Jurkat, Clone E6-1 (cell line): ENCODE measurements at regions not wholly inside any gene's neighbourhood (a gene's known extent, or its start where the extent isn't known, plus 50 kb on each side); places are given as distances from the start of the nearest gene placed in this dataset.

Source experiments
- DNase-seq: peaks from one replicate; pipeline ENCODE4 v3.0.0-alpha.2; 2011; ENCODE audit warnings: low read depth, low spot score
- H3K4me3 ChIP-seq: 2 replicates; pipeline ENCODE4 v1.5.1; 2011; ENCODE audit warnings: mild to moderate bottlenecking, low read length, control low read depth, moderate library complexity

DNA sequence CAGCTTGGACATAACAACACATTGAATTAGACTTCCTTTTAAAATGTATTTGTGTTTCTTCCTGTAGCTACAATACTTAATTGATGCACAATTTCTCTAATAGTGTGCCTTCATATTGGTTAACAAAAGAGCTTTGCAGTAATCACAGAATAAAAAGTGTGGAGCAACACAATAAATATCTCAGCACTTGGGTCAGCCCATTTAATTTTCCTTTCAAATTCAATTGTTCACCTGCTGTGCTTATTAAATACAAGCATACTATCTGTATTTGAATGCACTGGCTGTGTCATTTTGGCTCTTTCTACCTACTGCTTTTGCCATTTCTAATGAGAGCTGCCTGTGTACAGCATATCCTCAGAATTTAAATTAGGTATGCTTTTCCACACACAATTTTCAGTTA lies 1641.3 kb upstream of the SLC39A10 start:
- no peak for DNase-seq

DNA sequence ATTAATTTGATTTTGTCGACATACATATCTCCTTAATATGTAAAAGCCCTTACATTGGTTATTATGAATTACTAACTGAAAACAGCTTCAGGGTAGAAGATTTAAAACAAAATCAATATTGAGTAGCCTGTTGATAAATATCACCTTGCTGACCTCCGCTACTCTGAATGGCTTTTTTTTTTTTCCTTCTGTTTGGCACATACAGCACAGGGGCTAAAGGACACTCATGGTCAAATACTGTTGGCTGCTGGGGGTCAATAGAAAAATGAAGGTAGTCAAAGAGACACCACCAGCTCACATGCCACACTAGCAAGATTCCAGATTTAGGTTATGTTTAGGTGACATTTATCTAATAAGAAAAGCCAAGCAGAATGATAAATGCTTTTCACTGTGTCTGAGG lies 1642.4 kb upstream of the SLC39A10 start:
- no peak overlapping the region for H3K4me3 ChIP-seq
- no peak for DNase-seq

More for the DNA sequence above, 1641.3 kb upstream of the SLC39A10 start:
- H3K4me3 ChIP-seq: no peak overlapping the region

DNA sequence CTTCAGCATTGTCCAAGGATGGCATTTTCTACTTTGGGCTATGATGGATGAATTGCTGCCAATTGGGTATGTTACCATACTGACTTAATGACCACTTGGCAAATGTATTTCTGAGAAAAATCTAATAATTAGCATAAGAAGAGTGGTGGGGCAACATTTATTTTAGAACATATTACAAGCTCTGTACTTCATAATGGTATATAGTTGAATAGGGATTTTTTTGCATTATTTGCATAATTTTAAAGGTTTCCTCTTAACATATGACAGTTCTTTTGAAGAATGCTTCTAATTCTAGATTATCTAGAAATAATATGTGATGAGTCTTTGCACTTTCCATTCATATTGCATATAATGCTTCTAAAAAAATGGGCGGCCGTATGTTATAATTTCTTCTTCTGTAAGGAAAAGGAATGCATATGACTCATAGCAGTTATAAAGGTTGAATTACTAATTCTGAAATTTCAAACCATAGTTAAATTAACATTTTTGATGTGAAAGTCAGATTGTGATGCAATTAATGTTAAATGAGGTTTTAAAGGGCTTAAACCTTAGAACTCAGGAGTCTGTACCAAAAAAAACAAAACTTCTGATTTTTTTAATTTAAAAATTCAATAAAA lies 1652.3 kb upstream of the SLC39A10 start:
- no peak for DNase-seq
- H3K4me3 ChIP-seq: no peak overlapping the region

DNA sequence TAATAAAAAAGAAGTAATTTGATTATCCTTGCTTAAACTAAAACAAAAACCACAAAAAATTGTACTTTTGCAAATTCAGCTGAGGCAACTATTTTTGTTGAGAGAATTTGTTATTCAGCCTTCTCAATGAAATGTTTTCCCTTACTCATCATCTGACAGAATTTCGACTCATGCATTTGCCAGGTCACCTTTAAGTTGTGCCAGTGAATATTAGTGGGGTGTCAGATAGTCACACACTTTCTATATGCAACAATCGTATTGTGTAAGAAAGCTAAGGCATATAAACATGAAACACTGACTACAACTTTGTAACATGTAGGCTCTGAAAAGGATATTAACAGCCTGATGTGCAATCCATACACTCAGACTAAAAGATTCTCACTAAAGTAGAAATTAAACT lies 1653.1 kb upstream of the SLC39A10 start:
- H3K4me3 ChIP-seq: no peak overlapping the region
- no peak for DNase-seq

DNA sequence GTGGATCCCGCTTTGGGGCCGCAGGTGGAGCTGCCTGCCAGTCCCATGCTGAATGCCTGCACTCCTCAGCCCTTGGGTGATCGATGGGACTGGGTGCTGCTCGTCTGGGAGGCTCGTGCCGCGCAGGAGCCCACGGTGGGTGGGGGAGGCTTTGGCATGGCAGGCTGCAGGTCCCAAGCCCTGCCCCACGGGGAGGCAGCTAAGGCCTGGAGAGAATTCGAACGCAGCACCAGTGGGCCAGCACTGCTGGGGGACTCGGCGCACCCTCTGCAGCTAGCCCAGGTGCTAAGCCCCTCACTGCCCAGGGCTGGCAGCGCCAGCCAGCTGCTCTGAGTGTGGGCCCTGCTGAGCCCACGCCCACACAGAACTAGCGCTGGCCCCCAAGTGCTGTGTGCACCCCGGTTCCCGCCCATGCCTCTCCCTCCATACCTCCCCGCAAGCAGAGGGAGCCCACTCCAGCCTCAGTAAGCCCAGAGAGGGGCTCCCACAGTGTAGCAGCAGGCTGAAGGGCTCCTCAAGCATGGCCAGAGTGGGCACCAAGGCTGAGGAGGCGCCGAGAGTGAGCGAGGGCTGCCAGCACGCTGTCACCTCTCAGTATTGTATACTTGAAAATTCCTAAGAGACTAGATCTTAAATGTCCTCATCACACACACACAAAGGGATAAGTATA lies 1654.2 kb upstream of the SLC39A10 start:
- no peak for DNase-seq

DNA sequence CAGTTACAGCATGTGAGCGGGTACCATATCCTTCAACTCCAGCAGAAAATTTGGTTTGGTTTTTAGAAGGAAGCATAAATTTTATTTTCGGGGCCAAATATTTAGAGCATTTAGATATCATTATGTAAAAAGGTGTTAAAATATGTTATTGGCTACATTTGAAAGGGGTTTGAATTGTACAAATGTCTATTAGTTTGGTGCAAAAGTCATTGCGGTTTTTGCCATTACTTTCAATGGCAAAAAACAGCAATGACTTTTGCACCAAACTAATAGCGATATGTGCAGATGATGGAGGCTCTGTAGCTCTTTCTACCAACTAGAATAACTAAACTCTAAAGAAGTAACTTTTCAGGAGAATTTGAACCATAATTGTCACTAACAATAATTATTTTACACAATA lies 1666.2 kb upstream of the SLC39A10 start:
- H3K4me3 ChIP-seq: no peak overlapping the region

More for the DNA sequence above, 1654.2 kb upstream of the SLC39A10 start:
- H3K4me3 ChIP-seq: no peak overlapping the region

DNA sequence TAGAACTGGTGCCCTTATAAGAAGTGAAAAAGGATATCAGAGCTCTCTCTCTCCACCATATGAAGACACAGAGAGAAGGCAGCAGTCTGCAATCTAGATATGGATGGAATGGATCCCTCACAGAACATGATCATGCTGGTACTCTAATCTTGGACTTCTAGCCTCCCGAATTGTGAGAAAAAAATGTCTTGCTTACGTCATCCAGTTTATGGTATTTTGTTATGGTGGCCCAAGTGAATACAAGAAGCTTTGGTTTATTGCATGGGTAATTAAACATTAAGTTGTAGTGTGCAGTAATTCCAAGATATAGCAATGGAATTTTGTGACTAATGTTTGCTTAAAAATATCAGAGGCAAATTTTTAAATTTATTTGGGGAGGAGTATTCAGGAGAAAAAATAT lies 1667.4 kb upstream of the SLC39A10 start:
- no peak for DNase-seq
- H3K4me3 ChIP-seq: no peak overlapping the region

More for the DNA sequence above, 1666.2 kb upstream of the SLC39A10 start:
- no peak for DNase-seq

DNA sequence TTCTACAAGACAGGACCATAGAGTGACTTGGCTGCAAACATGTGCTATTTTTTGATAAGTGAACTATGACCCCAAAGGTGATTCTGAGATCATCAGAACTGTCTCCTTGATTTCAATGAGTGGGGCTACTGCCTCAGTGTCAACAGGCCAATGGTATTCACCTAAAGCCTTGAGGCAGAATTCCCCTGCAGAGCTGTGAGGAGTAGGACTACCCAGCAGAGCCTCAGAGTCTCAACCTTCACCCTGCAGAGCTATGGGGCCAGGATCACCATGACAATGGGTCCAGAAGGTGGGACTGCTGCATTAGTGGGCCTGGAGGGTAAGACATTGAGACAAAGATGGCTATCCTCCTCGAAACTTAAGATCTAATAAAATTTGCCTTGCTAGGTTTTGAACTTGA lies 1668.2 kb upstream of the SLC39A10 start:
- DNase-seq: no peak
- H3K4me3 ChIP-seq: no peak overlapping the region

DNA sequence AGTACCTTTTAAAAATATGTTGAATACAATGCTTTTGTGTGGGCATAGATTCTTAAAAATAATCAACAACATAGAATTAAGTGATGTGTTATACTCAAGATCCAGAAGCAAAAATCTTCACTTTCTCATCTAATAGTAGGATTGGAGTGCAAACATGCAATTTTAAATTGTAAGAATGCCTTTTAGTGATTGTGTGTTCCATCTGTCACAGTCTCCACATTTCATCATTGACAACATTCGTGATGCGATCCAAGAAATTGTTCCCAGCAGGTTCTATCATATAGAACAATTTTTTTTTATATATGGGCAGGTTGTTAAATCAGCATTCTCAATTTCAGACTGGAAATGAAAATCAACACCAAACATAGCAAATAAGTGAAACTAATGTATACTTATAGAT lies 1671.8 kb upstream of the SLC39A10 start:
- no peak for DNase-seq
- H3K4me3 ChIP-seq: no peak overlapping the region

DNA sequence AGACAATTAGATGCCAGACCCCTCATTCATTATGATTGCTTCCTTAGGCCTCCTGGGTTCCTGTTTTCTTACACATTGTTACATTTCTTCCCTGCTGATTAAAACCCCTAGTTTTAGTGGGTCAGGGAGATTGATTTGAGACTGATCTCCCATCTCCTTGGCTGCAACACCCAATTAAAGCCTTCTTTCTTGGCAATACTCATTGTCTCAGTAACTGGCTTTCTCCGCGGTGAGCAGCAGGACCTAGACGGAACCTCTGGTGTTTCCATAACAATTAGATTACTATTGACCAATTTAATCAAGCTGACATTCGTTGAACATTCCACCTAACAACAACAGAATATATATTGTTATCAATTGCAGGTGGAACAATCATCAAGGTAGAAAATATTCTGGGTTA lies 1676.4 kb upstream of the SLC39A10 start:
- no peak overlapping the region for H3K4me3 ChIP-seq
- DNase-seq: no peak

DNA sequence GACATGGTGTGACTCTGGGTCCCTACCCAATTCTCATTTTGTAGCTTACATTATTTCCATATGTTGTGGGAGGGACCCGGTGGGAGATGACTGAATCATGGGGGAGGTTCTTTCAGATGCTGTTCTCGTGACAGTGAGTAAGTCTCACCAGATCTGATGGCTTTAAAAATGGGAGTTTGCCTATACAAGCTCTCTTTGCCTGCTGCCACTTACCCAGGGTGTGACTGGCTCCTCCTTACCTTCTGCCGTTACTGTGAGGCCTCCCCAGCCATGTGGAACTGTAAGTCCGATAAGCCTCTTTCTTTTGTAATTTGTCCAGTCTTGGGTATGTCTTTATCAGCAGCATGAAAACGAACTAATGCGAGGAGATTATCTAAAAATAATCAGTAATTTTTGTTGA lies 1683.2 kb upstream of the SLC39A10 start:
- no peak overlapping the region for H3K4me3 ChIP-seq
- DNase-seq: no peak

DNA sequence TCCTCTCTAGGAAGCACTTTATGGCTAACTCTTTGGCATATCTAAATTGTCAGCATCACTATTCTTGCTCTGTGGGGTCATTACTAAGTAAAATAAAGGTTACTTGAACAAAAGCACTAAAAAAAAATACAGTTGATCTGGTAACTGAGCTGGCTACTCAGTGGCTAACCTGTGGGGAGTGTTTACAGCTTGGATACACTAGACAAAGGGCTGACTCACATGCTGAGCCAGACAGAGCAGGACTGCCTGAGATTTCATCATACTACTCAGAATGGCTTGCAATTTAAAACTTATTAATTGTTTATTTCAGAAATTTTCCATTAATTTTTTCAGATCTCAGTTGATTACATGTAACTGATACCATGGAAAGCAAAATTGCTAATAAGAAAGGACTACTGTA lies 1690.4 kb upstream of the SLC39A10 start:
- no peak for DNase-seq
- no peak overlapping the region for H3K4me3 ChIP-seq

DNA sequence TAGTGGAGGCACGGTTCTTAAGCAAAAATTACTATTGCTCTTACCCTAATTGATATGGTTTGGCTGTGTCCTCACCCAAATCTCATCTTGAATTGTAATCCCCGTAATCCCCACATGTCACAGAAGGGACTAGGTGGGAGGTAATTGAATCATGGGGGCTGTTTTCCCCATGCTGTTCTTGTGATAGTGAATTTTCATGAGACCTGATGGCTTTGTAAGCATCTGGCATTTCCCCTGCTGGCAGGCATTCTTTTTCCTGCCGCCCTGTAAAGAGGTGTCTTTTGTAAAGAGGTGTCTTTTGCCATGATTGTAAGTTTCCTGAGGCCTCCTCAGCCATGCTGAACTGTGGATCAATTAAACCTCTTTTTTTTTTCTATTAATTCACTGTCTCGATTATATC lies 1691.8 kb upstream of the SLC39A10 start:
- DNase-seq: no peak
- no peak overlapping the region for H3K4me3 ChIP-seq

DNA sequence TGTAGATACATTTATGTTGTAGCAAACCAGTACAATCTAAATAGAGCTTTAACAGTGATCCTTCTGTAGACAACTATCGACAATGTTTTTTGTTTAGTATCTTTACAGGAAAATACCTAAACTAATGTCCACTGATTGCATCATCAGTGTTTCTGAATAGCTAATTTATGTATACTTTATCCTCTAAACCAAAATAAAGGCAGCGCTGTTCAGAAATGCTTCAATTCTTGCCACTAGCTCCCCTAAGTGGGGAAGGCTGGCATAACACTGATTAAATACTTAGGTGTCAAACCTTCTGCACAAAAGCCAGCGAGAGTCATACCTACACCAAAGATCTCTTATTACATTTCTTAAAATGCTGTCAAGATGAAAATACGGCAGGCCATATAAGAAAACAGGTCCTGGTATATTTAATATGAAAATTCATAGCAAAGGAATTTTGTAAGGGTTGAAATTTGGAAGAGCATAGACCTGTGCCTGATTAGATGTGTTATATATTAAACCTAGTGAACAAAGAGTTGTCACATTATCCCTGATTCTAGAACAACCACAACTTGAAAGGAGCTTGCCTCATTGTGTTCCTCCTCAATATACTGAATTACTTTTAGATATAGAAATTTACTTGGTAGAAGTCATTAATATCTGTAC lies 1693.4 kb upstream of the SLC39A10 start:
- no peak overlapping the region for H3K4me3 ChIP-seq
- DNase-seq: no peak

DNA sequence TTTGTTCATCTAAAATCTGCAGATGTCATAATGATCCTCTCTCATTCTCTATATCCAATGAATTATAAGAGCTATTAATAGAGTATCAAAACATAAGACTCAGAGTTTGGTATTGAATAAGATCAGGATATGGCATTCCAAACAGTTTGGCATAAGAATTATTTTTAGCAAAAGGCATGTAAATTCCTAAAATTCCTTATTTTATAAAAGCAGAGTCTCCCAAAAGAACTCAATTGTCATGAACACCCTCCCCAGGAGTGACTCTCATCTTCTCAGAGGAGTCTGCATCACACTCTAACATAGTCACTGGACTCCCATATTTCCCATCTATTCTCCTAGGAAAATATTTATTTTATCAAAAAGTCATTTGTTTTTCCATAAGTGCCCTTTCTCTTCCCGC lies 1710.2 kb upstream of the SLC39A10 start:
- no peak for DNase-seq
- H3K4me3 ChIP-seq: no peak overlapping the region

DNA sequence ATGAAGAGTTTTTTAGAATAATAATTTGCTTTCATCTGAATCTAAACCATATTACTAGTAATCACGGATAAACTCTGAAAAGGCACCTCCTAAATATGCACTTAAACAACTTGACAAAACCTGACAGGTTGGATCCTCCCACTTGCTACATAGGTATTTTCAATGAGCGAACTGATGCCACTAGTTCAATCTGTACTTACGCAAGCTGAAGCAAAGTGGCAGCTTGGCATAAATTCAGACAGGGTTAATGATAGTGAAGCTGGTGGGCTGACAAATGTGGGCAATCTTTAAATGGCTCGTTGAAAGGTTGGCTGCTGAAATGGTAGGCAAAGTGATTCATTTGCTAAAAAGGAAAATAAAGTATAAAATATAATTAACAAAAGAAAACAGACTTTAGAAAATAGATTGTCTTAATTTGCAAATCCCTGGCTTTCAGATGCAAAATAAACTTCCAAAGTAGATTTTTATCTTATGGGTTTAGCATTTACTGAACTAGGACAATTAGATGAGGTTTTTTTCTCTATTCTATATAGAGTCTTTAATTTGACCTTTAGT lies 1713.5 kb upstream of the SLC39A10 start:
- DNase-seq: no peak

DNA sequence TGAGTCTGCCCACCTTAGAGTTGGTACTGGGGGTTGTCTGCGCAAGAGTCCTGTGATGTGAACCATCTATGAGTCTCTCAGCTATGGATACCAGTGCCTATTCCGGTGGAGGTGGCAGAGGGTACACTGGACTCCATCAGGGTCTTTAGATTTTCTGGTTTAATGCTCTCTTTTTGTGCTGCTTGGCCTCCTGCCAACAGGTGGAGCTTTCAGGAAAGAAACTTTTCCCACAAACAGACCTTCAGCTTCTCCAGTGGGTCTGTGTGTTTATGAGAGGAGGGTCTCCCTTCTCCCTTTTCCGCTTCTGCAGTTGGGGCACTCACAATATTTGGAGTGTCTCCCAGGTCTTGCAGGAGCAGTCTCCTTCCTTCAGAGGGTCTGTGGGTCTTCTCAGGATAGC lies 1721.9 kb upstream of the SLC39A10 start:
- no peak for DNase-seq
- H3K4me3 ChIP-seq: no peak overlapping the region

More for the DNA sequence above, 1713.5 kb upstream of the SLC39A10 start:
- H3K4me3 ChIP-seq: no peak overlapping the region

DNA sequence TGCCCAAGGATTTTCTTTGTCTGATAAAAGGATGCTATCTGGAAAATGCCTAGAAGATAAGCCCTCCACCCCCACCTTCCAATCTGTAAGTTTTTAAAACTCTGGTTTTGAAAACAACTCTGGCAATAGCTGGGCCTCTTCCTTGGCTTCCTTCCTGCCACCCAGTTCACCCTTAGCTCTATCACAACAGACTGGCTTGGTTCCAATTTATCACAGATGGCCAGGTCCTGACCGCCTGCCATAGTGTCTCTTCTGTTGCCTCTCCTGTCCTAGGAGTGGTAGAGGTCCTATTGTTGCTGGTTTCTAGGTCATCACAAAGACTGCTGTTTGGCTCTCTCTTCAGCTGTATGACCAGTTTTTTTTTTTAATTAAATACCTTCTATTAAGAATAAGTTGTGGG lies 1727.9 kb upstream of the SLC39A10 start:
- no peak for DNase-seq
- no peak overlapping the region for H3K4me3 ChIP-seq

DNA sequence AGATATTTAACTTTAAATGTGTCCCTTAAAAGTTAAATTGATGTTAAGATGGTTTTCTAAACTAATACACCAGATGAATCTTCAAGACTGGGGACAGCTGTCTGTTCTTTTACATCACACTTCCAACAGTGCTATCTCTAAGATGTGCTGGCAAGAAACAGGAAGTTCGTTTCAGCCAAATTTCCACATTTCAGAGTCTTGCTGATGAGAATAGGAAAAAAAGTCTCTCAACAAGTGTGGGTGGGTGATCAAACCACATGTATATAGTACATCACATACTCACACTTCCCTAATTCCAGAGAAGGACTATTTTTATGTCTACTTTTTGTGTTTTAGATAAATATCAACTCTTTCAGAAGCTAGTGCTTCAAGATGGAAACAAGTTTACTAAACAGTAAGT lies 1712.8 kb upstream of the TMEFF2 start:
- no peak for DNase-seq
- H3K4me3 ChIP-seq: no peak overlapping the region

DNA sequence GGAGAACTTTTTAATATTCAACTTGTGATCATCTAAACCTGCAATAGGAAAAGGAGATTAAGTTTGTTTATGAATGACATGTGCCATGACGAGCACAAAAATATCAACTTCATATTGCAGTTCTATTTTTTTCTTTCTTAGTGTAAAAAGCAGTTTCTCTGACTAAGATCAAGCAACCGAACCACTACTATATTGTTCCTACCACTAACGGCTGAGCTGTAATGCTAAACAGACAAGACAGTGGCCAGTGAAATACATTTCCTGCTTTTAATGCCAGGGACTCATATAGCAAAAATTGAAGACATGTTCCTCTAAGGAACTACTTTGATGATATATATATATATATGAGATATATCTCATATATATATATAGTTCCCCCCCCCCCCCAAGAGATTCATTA lies 1705.6 kb upstream of the TMEFF2 start:
- H3K4me3 ChIP-seq: no peak overlapping the region
- no peak for DNase-seq
